Testis (tissue), 2 donors: ENCODE measurements at regions not wholly inside any gene's neighbourhood (a gene's known extent, or its start where the extent isn't known, plus 50 kb on each side); places are given as distances from the start of the nearest gene placed in this dataset.

Experiments
- DNase-seq: peaks from one replicate; pipeline ENCODE4 v3.0.0-alpha.2; 2019
- H3K27ac ChIP-seq, 2 donors: fragments of 200-600 bp; sonication (generic); one replicate each; pipeline ENCODE4 v1.5.1; 2019
- H3K27me3 ChIP-seq: fragments of 200-600 bp; sonication (generic); one replicate; pipeline ENCODE4 v1.5.1; 2019
- H3K36me3 ChIP-seq: fragments of 200-600 bp; sonication (generic); one replicate; pipeline ENCODE4 v1.5.1; 2017; ENCODE audit warnings: low read depth; ENCODE audit errors: missing control alignments
- H3K4me1 ChIP-seq: fragments of 200-600 bp; sonication (generic); one replicate; pipeline ENCODE4 v1.5.1; 2019
- H3K4me3 ChIP-seq, 2 donors: fragments of 200-600 bp; sonication (generic); one replicate each; pipeline ENCODE4 v1.5.1; 2017 to 2019
- H3K9me3 ChIP-seq: fragments of 200-600 bp; sonication (generic); one replicate; pipeline ENCODE4 v1.5.1; 2017
- POLR2A ChIP-seq: fragments of 450-650 bp; IDR thresholded peaks from one replicate; pipeline ENCODE4 v1.6.1; 2017; ENCODE audit warnings: antibody characterized with exemption, mild to moderate bottlenecking, moderate library complexity
- WGBS, 2 donors: methylation state at CpG; one replicate each; pipeline ENCODE4 v1.1.5; 2018; 5-methylcytosine and 5-hydroxymethylcytosine counted together
- intact Hi-C: fragments of 100-400 bp; cut with DNase I; formaldehyde crosslinking; loops from one replicate; pipeline ENCODE4 v1.15.1; 2023; ENCODE audit warnings: low total_unique reads
- TF ChIP-seq, protein P1 (sequence below), 3 experiments: fragments of 450-650 bp in 2 of 3; fragments of 200-600 bp in 1 of 3; sonication (generic) in 1 of 3; IDR thresholded peaks; one replicate each; pipeline ENCODE4 v1.5.1; 2016 to 2019; ENCODE audit warnings: antibody characterized with exemption in 3 of 3, mild to moderate bottlenecking in 2 of 3, moderate library complexity in 1 of 3

DNA sequence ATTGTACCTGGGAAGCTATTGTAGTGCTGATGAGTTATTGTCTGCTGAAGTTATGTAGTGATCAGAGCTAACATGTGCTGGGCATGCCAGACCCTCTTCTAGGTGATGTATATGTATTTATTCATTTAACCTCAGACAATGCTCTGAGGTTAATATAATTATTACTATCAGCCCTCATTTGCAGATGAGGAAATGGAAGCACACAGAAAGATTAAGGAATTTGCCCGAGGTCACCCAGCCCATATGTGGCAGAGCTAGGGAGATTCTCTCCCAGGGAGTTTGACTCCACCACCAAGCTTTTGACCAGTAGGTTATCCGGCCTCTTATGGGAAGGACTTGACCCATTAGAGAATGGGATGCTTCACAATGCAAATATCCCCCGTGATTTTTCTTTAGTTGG lies 114.2 kb upstream of the NAV2 start:
- no peak overlapping the region for H3K27ac ChIP-seq
- WGBS, 2 donors, result 58 to 64% methylated on average over 3 of the region's 3 CpGs
- DNase-seq, result no peak
- H3K9me3 ChIP-seq, result no peaks in the 10 kb centered on the region
- TF ChIP-seq, protein P1, sequence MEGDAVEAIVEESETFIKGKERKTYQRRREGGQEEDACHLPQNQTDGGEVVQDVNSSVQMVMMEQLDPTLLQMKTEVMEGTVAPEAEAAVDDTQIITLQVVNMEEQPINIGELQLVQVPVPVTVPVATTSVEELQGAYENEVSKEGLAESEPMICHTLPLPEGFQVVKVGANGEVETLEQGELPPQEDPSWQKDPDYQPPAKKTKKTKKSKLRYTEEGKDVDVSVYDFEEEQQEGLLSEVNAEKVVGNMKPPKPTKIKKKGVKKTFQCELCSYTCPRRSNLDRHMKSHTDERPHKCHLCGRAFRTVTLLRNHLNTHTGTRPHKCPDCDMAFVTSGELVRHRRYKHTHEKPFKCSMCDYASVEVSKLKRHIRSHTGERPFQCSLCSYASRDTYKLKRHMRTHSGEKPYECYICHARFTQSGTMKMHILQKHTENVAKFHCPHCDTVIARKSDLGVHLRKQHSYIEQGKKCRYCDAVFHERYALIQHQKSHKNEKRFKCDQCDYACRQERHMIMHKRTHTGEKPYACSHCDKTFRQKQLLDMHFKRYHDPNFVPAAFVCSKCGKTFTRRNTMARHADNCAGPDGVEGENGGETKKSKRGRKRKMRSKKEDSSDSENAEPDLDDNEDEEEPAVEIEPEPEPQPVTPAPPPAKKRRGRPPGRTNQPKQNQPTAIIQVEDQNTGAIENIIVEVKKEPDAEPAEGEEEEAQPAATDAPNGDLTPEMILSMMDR (IDR thresholded peaks at IDR 0.05), result no peak
- TF ChIP-seq POLR2A, result no peak
- intact Hi-C loops, result no loop called here
- no peak overlapping the region for H3K4me3 ChIP-seq
- H3K27me3 ChIP-seq, result no peaks in the 10 kb centered on the region
- H3K36me3 ChIP-seq, result no peaks in the 10 kb centered on the region
- H3K4me1 ChIP-seq, result no peaks in the 10 kb centered on the region

DNA sequence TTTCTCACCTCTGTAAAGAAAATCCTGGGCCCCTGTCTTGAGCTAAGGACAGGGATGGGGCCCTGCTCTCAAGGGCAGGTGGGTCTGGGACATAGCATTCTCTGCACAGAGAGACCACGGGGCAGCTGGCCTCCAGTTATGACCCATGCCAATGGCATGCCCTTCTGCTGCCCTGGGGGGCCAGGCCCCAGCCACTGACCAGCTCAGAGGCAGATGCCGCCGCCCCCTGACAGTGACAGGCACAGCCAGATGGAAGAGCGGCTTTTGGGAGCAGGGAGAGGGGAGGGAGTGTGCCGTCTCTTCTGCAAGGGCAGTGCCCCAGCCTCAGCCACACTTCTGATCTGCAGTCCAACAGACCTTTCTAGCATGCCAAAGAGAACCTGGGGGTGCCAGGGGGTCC lies 114.8 kb upstream of the NAV2 start:
- intact Hi-C loops, result no loop called here

DNA sequence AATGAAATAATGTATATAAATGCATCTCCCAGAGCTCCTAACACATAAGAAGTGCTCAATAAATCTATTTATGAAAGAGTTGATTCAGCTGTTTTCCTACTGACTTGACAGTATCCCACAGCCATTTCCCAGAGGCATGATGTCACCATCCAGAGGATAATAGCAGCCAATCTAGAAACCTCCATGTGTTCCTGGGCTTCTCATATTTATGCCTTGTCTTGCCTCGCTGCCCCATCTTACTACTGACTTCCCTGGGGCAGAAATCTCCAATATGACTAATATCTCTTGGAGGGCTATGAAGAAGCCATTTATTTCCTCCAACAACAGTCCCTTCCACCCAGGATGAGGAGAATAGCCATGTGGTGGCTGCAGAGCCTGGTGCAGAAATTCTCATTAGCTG lies 115.4 kb upstream of the NAV2 start:
- H3K4me3 ChIP-seq, result no peak overlapping the region
- TF ChIP-seq, protein P1 (IDR thresholded peaks at IDR 0.05), result no peak
- TF ChIP-seq POLR2A, result no peak
- intact Hi-C loops, result no loop called here
- WGBS, 2 donors, result 92 to 100% methylated on average over 1 of the region's 1 CpG
- no peak overlapping the region for H3K27ac ChIP-seq
- H3K4me1 ChIP-seq, result no peaks in the 10 kb centered on the region
- no peaks in the 10 kb centered on the region for H3K27me3 ChIP-seq
- no peak for DNase-seq
- H3K9me3 ChIP-seq, result no peaks in the 10 kb centered on the region
- H3K36me3 ChIP-seq, result no peaks in the 10 kb centered on the region

More for the DNA sequence above, 114.8 kb upstream of the NAV2 start:
- Histone ChIP-seq H3K9me3 (no peaks in the 10 kb centered on the region), H3K36me3 (no peaks in the 10 kb centered on the region), H3K27ac (no peak overlapping the region), H3K4me1 (no peaks in the 10 kb centered on the region), H3K4me3 (no peak overlapping the region), H3K27me3 (no peaks in the 10 kb centered on the region)
- no peak for TF ChIP-seq POLR2A
- TF ChIP-seq, protein P1 (IDR thresholded peaks at IDR 0.05), result no peak
- WGBS, 2 donors, result 64 to 90% methylated on average over 1 to 5 of the region's 5 CpGs
- DNase-seq, result no peak

DNA sequence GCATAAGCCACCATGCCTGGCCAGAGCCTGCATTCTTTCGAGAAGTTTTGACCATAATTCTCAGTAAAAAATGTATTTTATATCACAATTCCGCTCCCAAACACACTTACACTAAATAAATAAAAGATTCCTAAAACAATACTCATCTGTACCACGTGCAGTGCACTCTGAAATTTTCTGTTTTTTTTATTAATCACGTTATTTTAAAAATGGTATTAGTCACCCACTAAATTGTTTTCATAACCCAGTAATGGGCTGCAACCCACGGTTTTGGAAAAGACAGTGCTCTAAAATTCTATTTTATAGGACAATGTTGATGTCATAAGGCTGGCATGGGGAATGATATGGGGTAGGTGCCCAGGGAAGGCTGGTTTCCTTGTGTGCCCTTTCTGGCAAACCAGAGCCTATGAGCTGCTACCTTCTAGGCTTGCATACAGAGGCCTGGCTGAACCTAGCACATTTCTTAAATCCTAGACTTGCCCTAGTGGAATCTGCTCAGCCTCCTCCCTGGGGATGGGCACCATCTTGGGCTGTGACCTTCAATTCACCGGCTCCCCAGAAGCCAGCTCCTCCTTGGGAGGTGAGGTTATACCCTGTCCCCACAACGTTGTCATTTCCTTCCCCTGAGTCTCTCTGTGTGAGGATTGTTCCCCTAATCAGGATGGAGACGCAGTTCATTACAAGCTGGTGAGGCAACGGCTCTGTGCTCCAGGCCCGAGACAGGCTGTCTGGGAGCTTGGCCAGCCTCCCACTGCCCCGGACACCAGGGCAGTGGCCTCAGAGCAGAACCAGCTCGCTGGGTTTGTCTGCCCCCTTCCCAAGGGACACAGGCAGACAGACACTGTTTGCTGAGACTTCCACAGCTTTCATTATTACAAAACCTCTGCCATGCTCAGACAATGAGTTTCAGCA lies 116.5 kb upstream of the NAV2 start:
- Histone ChIP-seq H3K27me3 (no peaks in the 10 kb centered on the region), H3K4me1 (no peaks in the 10 kb centered on the region), H3K4me3 (no peak overlapping the region), H3K27ac (no peak overlapping the region), H3K36me3 (no peaks in the 10 kb centered on the region), H3K9me3 (no peaks in the 10 kb centered on the region)
- intact Hi-C loops, result no loop called here
- TF ChIP-seq POLR2A, result no peak
- TF ChIP-seq, protein P1 (IDR thresholded peaks at IDR 0.05), result no peak
- WGBS, 2 donors, result 53 to 62% methylated on average over 11 to 12 of the region's 12 CpGs
- no peak for DNase-seq

DNA sequence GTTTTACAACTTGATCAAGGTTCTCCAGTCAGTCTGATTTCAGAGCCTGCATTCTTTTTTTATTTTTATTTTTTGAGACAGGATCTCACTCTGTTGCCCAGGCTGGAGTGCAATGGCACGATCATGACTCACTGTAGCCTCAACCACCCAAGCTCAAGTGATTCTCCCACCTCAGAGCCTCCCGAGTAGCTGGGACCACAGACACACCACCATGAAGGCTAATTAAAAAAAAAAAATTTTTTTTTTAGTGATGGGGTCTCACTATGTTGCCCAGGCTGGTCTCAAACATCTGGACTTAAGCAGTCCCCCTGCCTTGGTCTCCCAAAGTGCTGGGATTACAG lies 117.2 kb upstream of the NAV2 start:
- no peak overlapping the region for H3K27ac ChIP-seq
- TF ChIP-seq, protein P1 (IDR thresholded peaks at IDR 0.05), result no peak
- TF ChIP-seq POLR2A, result no peak
- H3K4me3 ChIP-seq, result no peak overlapping the region
- WGBS, 2 donors, result 91 to 92% methylated on average over 2 of the region's 2 CpGs
- intact Hi-C loops, result no loop called here
- DNase-seq, result no peak
- H3K4me1 ChIP-seq, result no peaks in the 10 kb centered on the region
- H3K36me3 ChIP-seq, result no peaks in the 10 kb centered on the region
- H3K9me3 ChIP-seq, result no peaks in the 10 kb centered on the region
- H3K27me3 ChIP-seq, result no peaks in the 10 kb centered on the region
